H1 (cell line): ENCODE measurements at regions not wholly inside any gene's neighbourhood (a gene's known extent, or its start where the extent isn't known, plus 50 kb on each side); places are given as distances from the start of the nearest gene placed in this dataset.

Source experiments
- BRCA1 ChIP-seq: IDR thresholded peaks from 2 replicates; pipeline ENCODE4 v1.6.1; 2012; ENCODE audit warnings: low read depth, low read length, improper control_type of control experiment
- CTCF ChIP-seq, 3 experiments: IDR thresholded peaks; 1 replicate in 2 of 3; 2 replicates in 1 of 3; pipeline versions ENCODE4 v1.5.1 to v1.6.1; 2011; ENCODE audit warnings: low read length in 3 of 3, mild to moderate bottlenecking in 3 of 3, inconsistent platforms in 2 of 3, low read depth in 1 of 3, moderate library complexity in 1 of 3; ENCODE audit not compliant: insufficient read depth in 1 of 3; ENCODE audit errors: control extremely low read depth in 1 of 3
- GABPA ChIP-seq: IDR thresholded peaks from 2 replicates; pipeline ENCODE4 v1.6.1; 2011; ENCODE audit warnings: mild to moderate bottlenecking, low read length, moderate library complexity, borderline replicate concordance; ENCODE audit not compliant: insufficient read depth
- HDAC2 ChIP-seq, 2 experiments: fragments of 300-600 bp in 1 of 2; sonication (generic) in 1 of 2; IDR thresholded peaks; 2 replicates each; pipeline ENCODE4 v1.6.1; 2011 to 2012; ENCODE audit warnings: low read depth in 2 of 2, low read length in 2 of 2, mild to moderate bottlenecking in 2 of 2, moderate library complexity in 2 of 2, borderline replicate concordance in 1 of 2, inconsistent platforms in 1 of 2
- POU5F1 ChIP-seq: IDR thresholded peaks from 2 replicates; pipeline ENCODE4 v1.6.1; 2011; ENCODE audit warnings: low read depth, mild to moderate bottlenecking, low read length, moderate library complexity
- SAP30 ChIP-seq: fragments of 300-600 bp; sonication (generic); IDR thresholded peaks from 2 replicates; pipeline ENCODE4 v1.7.1; 2012; ENCODE audit warnings: low read length, moderate library complexity, mild to moderate bottlenecking, inconsistent platforms; ENCODE audit not compliant: insufficient read depth, insufficient replicate concordance
- TF ChIP-seq, protein P1 (sequence below): fragments of 300-600 bp; sonication (generic); IDR thresholded peaks from 2 replicates; pipeline ENCODE4 v1.7.1; 2012; ENCODE audit warnings: low read length, moderate library complexity, mild to moderate bottlenecking, inconsistent platforms; ENCODE audit not compliant: insufficient replicate concordance

DNA sequence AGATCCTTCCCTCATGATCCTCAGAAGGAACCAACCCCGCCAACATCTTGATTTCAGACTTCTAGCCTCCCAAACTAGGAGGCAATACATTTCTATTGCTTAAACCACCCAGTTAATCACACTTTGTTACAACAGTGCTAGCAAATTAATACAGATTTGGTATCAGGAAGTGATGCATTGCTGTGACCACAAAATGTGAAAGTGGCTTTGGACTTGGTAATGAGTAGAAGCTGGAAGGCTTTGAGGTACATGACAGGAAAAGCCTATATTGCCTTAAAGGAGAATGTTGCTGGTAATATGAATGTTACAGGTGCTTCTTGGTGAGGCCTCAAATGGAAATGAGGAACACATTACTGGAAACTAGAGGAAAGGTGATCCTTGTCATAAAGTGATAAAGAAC, 260.3 kb downstream of the SATB2 start (continued):
- TF ChIP-seq, protein P1, sequence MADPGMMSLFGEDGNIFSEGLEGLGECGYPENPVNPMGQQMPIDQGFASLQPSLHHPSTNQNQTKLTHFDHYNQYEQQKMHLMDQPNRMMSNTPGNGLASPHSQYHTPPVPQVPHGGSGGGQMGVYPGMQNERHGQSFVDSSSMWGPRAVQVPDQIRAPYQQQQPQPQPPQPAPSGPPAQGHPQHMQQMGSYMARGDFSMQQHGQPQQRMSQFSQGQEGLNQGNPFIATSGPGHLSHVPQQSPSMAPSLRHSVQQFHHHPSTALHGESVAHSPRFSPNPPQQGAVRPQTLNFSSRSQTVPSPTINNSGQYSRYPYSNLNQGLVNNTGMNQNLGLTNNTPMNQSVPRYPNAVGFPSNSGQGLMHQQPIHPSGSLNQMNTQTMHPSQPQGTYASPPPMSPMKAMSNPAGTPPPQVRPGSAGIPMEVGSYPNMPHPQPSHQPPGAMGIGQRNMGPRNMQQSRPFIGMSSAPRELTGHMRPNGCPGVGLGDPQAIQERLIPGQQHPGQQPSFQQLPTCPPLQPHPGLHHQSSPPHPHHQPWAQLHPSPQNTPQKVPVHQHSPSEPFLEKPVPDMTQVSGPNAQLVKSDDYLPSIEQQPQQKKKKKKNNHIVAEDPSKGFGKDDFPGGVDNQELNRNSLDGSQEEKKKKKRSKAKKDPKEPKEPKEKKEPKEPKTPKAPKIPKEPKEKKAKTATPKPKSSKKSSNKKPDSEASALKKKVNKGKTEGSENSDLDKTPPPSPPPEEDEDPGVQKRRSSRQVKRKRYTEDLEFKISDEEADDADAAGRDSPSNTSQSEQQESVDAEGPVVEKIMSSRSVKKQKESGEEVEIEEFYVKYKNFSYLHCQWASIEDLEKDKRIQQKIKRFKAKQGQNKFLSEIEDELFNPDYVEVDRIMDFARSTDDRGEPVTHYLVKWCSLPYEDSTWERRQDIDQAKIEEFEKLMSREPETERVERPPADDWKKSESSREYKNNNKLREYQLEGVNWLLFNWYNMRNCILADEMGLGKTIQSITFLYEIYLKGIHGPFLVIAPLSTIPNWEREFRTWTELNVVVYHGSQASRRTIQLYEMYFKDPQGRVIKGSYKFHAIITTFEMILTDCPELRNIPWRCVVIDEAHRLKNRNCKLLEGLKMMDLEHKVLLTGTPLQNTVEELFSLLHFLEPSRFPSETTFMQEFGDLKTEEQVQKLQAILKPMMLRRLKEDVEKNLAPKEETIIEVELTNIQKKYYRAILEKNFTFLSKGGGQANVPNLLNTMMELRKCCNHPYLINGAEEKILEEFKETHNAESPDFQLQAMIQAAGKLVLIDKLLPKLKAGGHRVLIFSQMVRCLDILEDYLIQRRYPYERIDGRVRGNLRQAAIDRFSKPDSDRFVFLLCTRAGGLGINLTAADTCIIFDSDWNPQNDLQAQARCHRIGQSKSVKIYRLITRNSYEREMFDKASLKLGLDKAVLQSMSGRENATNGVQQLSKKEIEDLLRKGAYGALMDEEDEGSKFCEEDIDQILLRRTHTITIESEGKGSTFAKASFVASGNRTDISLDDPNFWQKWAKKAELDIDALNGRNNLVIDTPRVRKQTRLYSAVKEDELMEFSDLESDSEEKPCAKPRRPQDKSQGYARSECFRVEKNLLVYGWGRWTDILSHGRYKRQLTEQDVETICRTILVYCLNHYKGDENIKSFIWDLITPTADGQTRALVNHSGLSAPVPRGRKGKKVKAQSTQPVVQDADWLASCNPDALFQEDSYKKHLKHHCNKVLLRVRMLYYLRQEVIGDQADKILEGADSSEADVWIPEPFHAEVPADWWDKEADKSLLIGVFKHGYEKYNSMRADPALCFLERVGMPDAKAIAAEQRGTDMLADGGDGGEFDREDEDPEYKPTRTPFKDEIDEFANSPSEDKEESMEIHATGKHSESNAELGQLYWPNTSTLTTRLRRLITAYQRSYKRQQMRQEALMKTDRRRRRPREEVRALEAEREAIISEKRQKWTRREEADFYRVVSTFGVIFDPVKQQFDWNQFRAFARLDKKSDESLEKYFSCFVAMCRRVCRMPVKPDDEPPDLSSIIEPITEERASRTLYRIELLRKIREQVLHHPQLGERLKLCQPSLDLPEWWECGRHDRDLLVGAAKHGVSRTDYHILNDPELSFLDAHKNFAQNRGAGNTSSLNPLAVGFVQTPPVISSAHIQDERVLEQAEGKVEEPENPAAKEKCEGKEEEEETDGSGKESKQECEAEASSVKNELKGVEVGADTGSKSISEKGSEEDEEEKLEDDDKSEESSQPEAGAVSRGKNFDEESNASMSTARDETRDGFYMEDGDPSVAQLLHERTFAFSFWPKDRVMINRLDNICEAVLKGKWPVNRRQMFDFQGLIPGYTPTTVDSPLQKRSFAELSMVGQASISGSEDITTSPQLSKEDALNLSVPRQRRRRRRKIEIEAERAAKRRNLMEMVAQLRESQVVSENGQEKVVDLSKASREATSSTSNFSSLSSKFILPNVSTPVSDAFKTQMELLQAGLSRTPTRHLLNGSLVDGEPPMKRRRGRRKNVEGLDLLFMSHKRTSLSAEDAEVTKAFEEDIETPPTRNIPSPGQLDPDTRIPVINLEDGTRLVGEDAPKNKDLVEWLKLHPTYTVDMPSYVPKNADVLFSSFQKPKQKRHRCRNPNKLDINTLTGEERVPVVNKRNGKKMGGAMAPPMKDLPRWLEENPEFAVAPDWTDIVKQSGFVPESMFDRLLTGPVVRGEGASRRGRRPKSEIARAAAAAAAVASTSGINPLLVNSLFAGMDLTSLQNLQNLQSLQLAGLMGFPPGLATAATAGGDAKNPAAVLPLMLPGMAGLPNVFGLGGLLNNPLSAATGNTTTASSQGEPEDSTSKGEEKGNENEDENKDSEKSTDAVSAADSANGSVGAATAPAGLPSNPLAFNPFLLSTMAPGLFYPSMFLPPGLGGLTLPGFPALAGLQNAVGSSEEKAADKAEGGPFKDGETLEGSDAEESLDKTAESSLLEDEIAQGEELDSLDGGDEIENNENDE: no peak
- TF ChIP-seq CTCF (IDR thresholded peaks at IDR 0.05; ENCODE audit: control extremely low read depth in 1 of 3, insufficient read depth in 1 of 3, low read depth in 1 of 3, low read length in 3 of 3) (no peak), GABPA (no peak), HDAC2 (IDR thresholded peaks at IDR 0.05; ENCODE audit: borderline replicate concordance in 1 of 2, low read depth in 2 of 2, low read length in 2 of 2) (no peak), SAP30 (no peak), BRCA1 (no peak), POU5F1 (no peak)
- TF ChIP-seq, all 59 proteins: peak for 0
